ENCODE measurements at regions not wholly inside any gene's neighbourhood (a gene's known extent, or its start where the extent isn't known, plus 50 kb on each side); places are given as distances from the start of the nearest gene placed in this dataset.

- Histone ChIP-seq H3K4me3 (replicated peaks in 1 of 4; ENCODE audit: control extremely low read depth in 1 of 4, insufficient read depth in 1 of 4, low read depth in 3 of 4, low read length in 4 of 4) (no peak overlapping the region), H3K4me1 (ENCODE audit: control insufficient read depth, extremely low read depth, insufficient read depth, low read length) (no peaks in the 10 kb centered on the region), H3K4me2 (ENCODE audit: extremely low read depth, insufficient read depth, low read length) (no peak overlapping the region), H3K9ac (ENCODE audit: insufficient read depth, low read length) (no peak overlapping the region), H3K36me3 (ENCODE audit: control insufficient read depth, insufficient read depth, low read length) (no peaks in the 10 kb centered on the region), H3K27ac (ENCODE audit: insufficient read depth, low read length) (no peak overlapping the region), H2AFZ (ENCODE audit: low read length) (no peak overlapping the region), H4K20me1 (ENCODE audit: control insufficient read depth, extremely low read depth, insufficient read depth, low read length) (no peaks in the 10 kb centered on the region), H3K27me3 (ENCODE audit: control insufficient read depth, insufficient read depth, low read length) (no peaks in the 10 kb centered on the region), H3K9me3 (ENCODE audit: control insufficient read depth, insufficient read depth, low read depth, low read length) (no peaks in the 10 kb centered on the region), H3K79me2 (ENCODE audit: control insufficient read depth, insufficient read depth, low read length) (no peaks in the 10 kb centered on the region)
- peak in 1 of 2 donors; percentile 60 for DNase-seq (ENCODE audit: low read depth in 2 of 2)
- no peak for TF ChIP-seq CTCF (conservative IDR thresholded peaks at IDR 0.05 in 1 of 2, IDR thresholded peaks at IDR 0.05 in 1 of 2; ENCODE audit: low read depth in 1 of 2, low read length in 2 of 2)
- TF ChIP-seq EZH2 (IDR thresholded peaks at IDR 0.05; ENCODE audit: low read length, missing control alignments), result no peak
Observed at GRCh38 chr5:133873449-133873848, 95.0 kb downstream of the C5orf15 start.

DNA sequence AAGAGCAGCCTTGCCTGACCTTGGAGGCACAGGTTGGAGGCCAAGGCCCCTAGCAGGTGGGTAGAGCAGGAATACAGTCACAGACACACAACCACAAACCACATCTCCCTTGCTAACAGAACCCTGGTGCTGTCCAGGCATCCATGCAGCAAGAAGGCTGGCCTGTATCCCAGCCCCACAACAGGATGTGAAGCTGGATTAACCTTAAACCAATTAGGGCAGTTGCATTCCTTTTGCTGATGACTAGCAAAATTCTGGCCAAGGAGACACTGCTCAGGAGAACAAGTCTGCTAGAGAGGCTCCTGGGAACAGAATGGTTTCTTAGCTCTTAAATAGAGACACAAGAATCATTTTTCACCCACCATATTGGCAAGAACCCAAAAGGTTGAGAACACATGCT lies 97.8 kb downstream of the C5orf15 start:
- Histone ChIP-seq H3K27me3 (ENCODE audit: control insufficient read depth, insufficient read depth, low read length) (no peaks in the 10 kb centered on the region), H4K20me1 (ENCODE audit: control insufficient read depth, extremely low read depth, insufficient read depth, low read length) (no peaks in the 10 kb centered on the region), H3K9ac (ENCODE audit: insufficient read depth, low read length) (no peak overlapping the region), H3K9me3 (ENCODE audit: control insufficient read depth, insufficient read depth, low read depth, low read length) (no peaks in the 10 kb centered on the region), H2AFZ (ENCODE audit: low read length) (no peak overlapping the region), H3K4me3 (replicated peaks in 1 of 4; ENCODE audit: control extremely low read depth in 1 of 4, insufficient read depth in 1 of 4, low read depth in 3 of 4, low read length in 4 of 4) (no peak overlapping the region), H3K27ac (ENCODE audit: insufficient read depth, low read length) (no peak overlapping the region), H3K4me2 (ENCODE audit: extremely low read depth, insufficient read depth, low read length) (no peak overlapping the region), H3K4me1 (ENCODE audit: control insufficient read depth, extremely low read depth, insufficient read depth, low read length) (no peaks in the 10 kb centered on the region), H3K36me3 (ENCODE audit: control insufficient read depth, insufficient read depth, low read length) (no peaks in the 10 kb centered on the region), H3K79me2 (ENCODE audit: control insufficient read depth, insufficient read depth, low read length) (no peaks in the 10 kb centered on the region)
- TF ChIP-seq EZH2 (IDR thresholded peaks at IDR 0.05; ENCODE audit: low read length, missing control alignments) (no peak), CTCF (conservative IDR thresholded peaks at IDR 0.05 in 1 of 2, IDR thresholded peaks at IDR 0.05 in 1 of 2; ENCODE audit: low read depth in 1 of 2, low read length in 2 of 2) (no peak)
- peak; percentile 24 to 98 for DNase-seq (ENCODE audit: low read depth in 2 of 2)

GRCh38 chr5:133869519-133870335 lies 98.7 kb downstream of the C5orf15 start:
- TF ChIP-seq CTCF (conservative IDR thresholded peaks at IDR 0.05 in 1 of 2, IDR thresholded peaks at IDR 0.05 in 1 of 2; ENCODE audit: low read depth in 1 of 2, low read length in 2 of 2) (no peak), EZH2 (IDR thresholded peaks at IDR 0.05; ENCODE audit: low read length, missing control alignments) (no peak)
- no peaks in the 10 kb centered on the region for H3K4me1 ChIP-seq (ENCODE audit: control insufficient read depth, extremely low read depth, insufficient read depth, low read length)
- no peak for DNase-seq (ENCODE audit: low read depth in 2 of 2)
- H3K4me3 ChIP-seq (replicated peaks in 1 of 4; ENCODE audit: control extremely low read depth in 1 of 4, insufficient read depth in 1 of 4, low read depth in 3 of 4, low read length in 4 of 4), result no peak overlapping the region
- H4K20me1 ChIP-seq (ENCODE audit: control insufficient read depth, extremely low read depth, insufficient read depth, low read length), result no peaks in the 10 kb centered on the region
- H3K79me2 ChIP-seq (ENCODE audit: control insufficient read depth, insufficient read depth, low read length), result no peaks in the 10 kb centered on the region
- H3K27me3 ChIP-seq (ENCODE audit: control insufficient read depth, insufficient read depth, low read length), result no peaks in the 10 kb centered on the region
- H3K4me2 ChIP-seq (ENCODE audit: extremely low read depth, insufficient read depth, low read length), result peak overlapping the region; percentile 59
- no peak overlapping the region for H3K9ac ChIP-seq (ENCODE audit: insufficient read depth, low read length)
- no peak overlapping the region for H3K27ac ChIP-seq (ENCODE audit: insufficient read depth, low read length)
- H3K9me3 ChIP-seq (ENCODE audit: control insufficient read depth, insufficient read depth, low read depth, low read length), result no peaks in the 10 kb centered on the region
- no peaks in the 10 kb centered on the region for H3K36me3 ChIP-seq (ENCODE audit: control insufficient read depth, insufficient read depth, low read length)
- peak overlapping the region; percentile 26 for H2AFZ ChIP-seq (ENCODE audit: low read length)

Measured in fibroblast of lung (primary cell).